Kidney glomerular epithelial cell (primary cell): ENCODE measurements at regions not wholly inside any gene's neighbourhood (a gene's known extent, or its start where the extent isn't known, plus 50 kb on each side); places are given as distances from the start of the nearest gene placed in this dataset.
"Not testable (repeated sequence)": the region's sequence is repeated elsewhere in the genome, so short reads cannot be mapped to it uniquely, and the experiment has no call there.

Experiments
- DNase-seq: peaks from one replicate; lab custom pipeline; 2025; lab: John Stamatoyannopoulos, UW

- no peak for DNase-seq
Measured at GRCh38 chrX:12052109-12052508, 86.2 kb upstream of the FRMPD4 start.

- DNase-seq, result no peak
Measured at GRCh38 chrX:12058087-12058486, 80.2 kb upstream of the FRMPD4 start.

GRCh38 chrX:12060489-12061260, 77.6 kb upstream of the FRMPD4 start:
- no peak for DNase-seq

GRCh38 chrX:12065251-12065650, 73.0 kb upstream of the FRMPD4 start:
- peak; percentile 8 for DNase-seq

GRCh38 chrX:12076046-12076445, 62.2 kb upstream of the FRMPD4 start:
- no peak for DNase-seq

- no peak for DNase-seq
Measured at GRCh38 chrX:12080265-12080664, 58.0 kb upstream of the FRMPD4 start.

- not testable (repeated sequence) for DNase-seq
Measured at GRCh38 chrX:12082959-12083358, 55.3 kb upstream of the FRMPD4 start.
